SH-SY5Y (cell line): ENCODE measurements at regions not wholly inside any gene's neighbourhood (a gene's known extent, or its start where the extent isn't known, plus 50 kb on each side); places are given as distances from the start of the nearest gene placed in this dataset.

ENCODE experiments used
- GATA2 ChIP-seq: IDR thresholded peaks from 2 replicates; pipeline ENCODE4 v1.6.1; 2011; ENCODE audit warnings: mild to moderate bottlenecking, low read depth, low read length
- GATA3 ChIP-seq: IDR thresholded peaks from 2 replicates; pipeline ENCODE4 v1.6.1; 2011; ENCODE audit warnings: low read depth, mild to moderate bottlenecking, low read length, moderate library complexity

GRCh38 chr2:54377451-54377850 lies 78.7 kb upstream of the SPTBN1 start:
- no peak for TF ChIP-seq GATA2
- TF ChIP-seq GATA3, result no peak
